Endothelial cell of umbilical vein (primary cell): ENCODE measurements at regions not wholly inside any gene's neighbourhood (a gene's known extent, or its start where the extent isn't known, plus 50 kb on each side); places are given as distances from the start of the nearest gene placed in this dataset.

ENCODE experiments used
- BruUV-seq: library from RNA; stranded (reverse); fragments of 400-500 nt; replicated peaks from 2 replicates; lab custom pipeline; 2021; lab: Mats Ljungman, UMichigan
- CTCF ChIA-PET: fragments of 300-600, 350-600 bp; sonication (Branson Sonifier 250); formaldehyde crosslinking; loops from one replicate; lab custom pipeline; 2021; ENCODE audit warnings: antibody characterized with exemption, inconsistent platforms; lab: Charles Lee
- POLR2A ChIA-PET: fragments of 300-600, 350-600 bp; sonication (Branson Sonifier 250); formaldehyde crosslinking; loops from one replicate; lab custom pipeline; 2021; ENCODE audit warnings: antibody characterized with exemption, inconsistent platforms; lab: Charles Lee
- DNase-seq: peaks from one replicate; pipeline ENCODE4 v3.0.0-alpha.2; 2011; ENCODE audit warnings: low read depth, low spot score
- FAIRE-seq: peaks from 2 replicates; lab custom pipeline; 2011; peaks lifted over from hg19 to GRCh38; lab: Jason Lieb, UNC
- H2AFZ ChIP-seq: 2 replicates; pipeline ENCODE4 v1.6.0; 2012; ENCODE audit warnings: low read depth, low read length, control low read depth, inconsistent platforms
- H3K27ac ChIP-seq: 2 replicates; pipeline ENCODE4 v1.5.1; 2011; ENCODE audit warnings: low read depth, mild to moderate bottlenecking, control low read depth, low read length, moderate library complexity; ENCODE audit not compliant: insufficient read depth
- H3K27me3 ChIP-seq, 2 experiments: 2 replicates each; pipeline versions ENCODE4 v1.6.0 to v1.6.1; 2011; ENCODE audit warnings: low read length in 2 of 2, mixed read lengths in 1 of 2; ENCODE audit not compliant: control insufficient read depth in 2 of 2, insufficient read depth in 2 of 2
- H3K36me3 ChIP-seq, 2 experiments: 2 replicates in 1 of 2; 3 replicates in 1 of 2; pipeline ENCODE4 v1.5.1; 2011; ENCODE audit warnings: low read length in 2 of 2, mild to moderate bottlenecking in 1 of 2, moderate library complexity in 1 of 2; ENCODE audit not compliant: control insufficient read depth in 2 of 2, insufficient read depth in 2 of 2; ENCODE audit errors: extremely low read depth in 1 of 2
- H3K4me1 ChIP-seq: 3 replicates; pipeline ENCODE4 v1.5.1; 2011; ENCODE audit warnings: mild to moderate bottlenecking, low read length; ENCODE audit not compliant: control insufficient read depth, insufficient read depth; ENCODE audit errors: extremely low read depth
- H3K4me2 ChIP-seq: 2 replicates; pipeline ENCODE4 v1.6.1; 2011; ENCODE audit warnings: low read length, control low read depth, mixed read lengths; ENCODE audit not compliant: insufficient read depth
- H3K4me3 ChIP-seq, 3 experiments: fragments of 200-600 bp in 1 of 3; sonication (generic), shearing (Covaris generic) in 1 of 3; replicated peaks in 1 of 3; 2 replicates each; pipeline ENCODE4 v1.5.1; 2011 to 2016; ENCODE audit warnings: control low read depth in 3 of 3, low read length in 3 of 3, mild to moderate bottlenecking in 2 of 3, inconsistent platforms in 1 of 3, low read depth in 1 of 3, moderate library complexity in 1 of 3; ENCODE audit not compliant: insufficient read depth in 1 of 3
- H3K79me2 ChIP-seq: 2 replicates; pipeline ENCODE4 v1.6.0; 2012; ENCODE audit warnings: low read length, inconsistent platforms; ENCODE audit not compliant: control insufficient read depth, insufficient read depth
- H3K9ac ChIP-seq: replicated peaks from 2 replicates; pipeline ENCODE3; 2011; ENCODE audit warnings: low read length, control low read depth; ENCODE audit not compliant: insufficient read depth; ENCODE audit errors: extremely low read depth
- H3K9me1 ChIP-seq: replicated peaks from 3 replicates; pipeline ENCODE4 v1.6.0; 2011; ENCODE audit warnings: mild to moderate bottlenecking, low read length; ENCODE audit not compliant: control insufficient read depth, insufficient read depth; ENCODE audit errors: extremely low read depth
- H3K9me3 ChIP-seq: replicated peaks from 2 replicates; pipeline ENCODE4 v1.5.1; 2012; ENCODE audit warnings: low read length, inconsistent platforms; ENCODE audit not compliant: control insufficient read depth, insufficient read depth
- H4K20me1 ChIP-seq: replicated peaks from 2 replicates; pipeline ENCODE3; 2011; ENCODE audit warnings: mild to moderate bottlenecking, low read length; ENCODE audit not compliant: control insufficient read depth, insufficient read depth; ENCODE audit errors: extremely low read depth
- EZH2 ChIP-seq: IDR thresholded peaks from 2 replicates; pipeline ENCODE4 v1.6.1; 2012; ENCODE audit warnings: borderline replicate concordance, low read depth, mild to moderate bottlenecking, moderate library complexity, low read length, inconsistent platforms; ENCODE audit not compliant: severe bottlenecking
- FOS ChIP-seq: IDR thresholded peaks from 2 replicates; pipeline ENCODE4 v1.6.1; 2011; ENCODE audit warnings: mild to moderate bottlenecking, low read length, moderate library complexity, borderline replicate concordance; ENCODE audit not compliant: insufficient read depth
- GATA2 ChIP-seq: IDR thresholded peaks from 2 replicates; pipeline ENCODE4 v1.7.0; 2011; ENCODE audit warnings: low read depth, mild to moderate bottlenecking, moderate library complexity, mixed read lengths, low read length; ENCODE audit not compliant: insufficient read length, insufficient read depth
- JUN ChIP-seq: IDR thresholded peaks from 2 replicates; pipeline ENCODE4 v1.6.1; 2011; ENCODE audit warnings: borderline replicate concordance, low read depth; ENCODE audit not compliant: insufficient read length, insufficient read depth
- MYC ChIP-seq: IDR thresholded peaks from one replicate; pipeline ENCODE4 v1.6.1; 2011; ENCODE audit warnings: mild to moderate bottlenecking, low read depth, low read length
- POLR2A ChIP-seq: IDR thresholded peaks from 2 replicates; pipeline ENCODE4 v1.6.1; 2012; ENCODE audit warnings: low read depth, mild to moderate bottlenecking, control low read depth, low read length
- dilution Hi-C: fragments of 300-500 bp; cut with MboI; formaldehyde crosslinking; loops from one replicate; pipeline ENCODE4 v1.15.0; 2019; ENCODE audit warnings: low sequenced_read_pairs; ENCODE audit not compliant: extremely low pct_ligation_motif_present
- intact Hi-C: fragments of 100-400 bp; cut with micrococcal nuclease; formaldehyde crosslinking; loops from one replicate; pipeline ENCODE4 v1.10.0; 2022
- TF ChIP-seq, protein P1 (sequence below): IDR thresholded peaks from 2 replicates; pipeline ENCODE4 v1.6.1; 2011; ENCODE audit not compliant: insufficient read depth, insufficient read length

DNA sequence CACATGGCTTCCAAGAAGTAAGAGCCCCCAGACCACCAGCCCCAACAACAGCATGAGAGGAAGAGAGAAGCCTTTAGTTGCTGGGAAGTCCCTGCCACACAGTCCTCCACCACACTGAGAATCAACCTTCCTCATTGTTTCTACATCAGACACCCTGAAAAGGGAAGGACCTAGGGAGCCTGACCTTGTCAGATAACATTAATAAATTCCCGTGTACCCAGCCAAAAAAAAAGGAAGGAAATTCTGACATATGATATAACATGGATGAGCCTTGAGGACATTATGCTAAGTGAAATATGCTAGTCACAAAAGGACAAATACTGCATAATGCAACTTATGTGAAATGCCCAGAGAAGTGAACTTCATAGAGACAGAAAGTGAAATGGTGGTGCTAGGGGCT lies 65.6 kb upstream of the ARHGAP29 start:
- no peak overlapping the region for H3K4me3 ChIP-seq
- no peak overlapping the region for H3K9ac ChIP-seq
- no peak for TF ChIP-seq GATA2
- H3K27ac ChIP-seq: no peak overlapping the region
- H3K9me3 ChIP-seq: no peaks in the 10 kb centered on the region
- H4K20me1 ChIP-seq: no peaks in the 10 kb centered on the region
- FAIRE-seq (no peak), DNase-seq (no peak)
- H3K4me2 ChIP-seq: no peak overlapping the region
- dilution Hi-C loops: no loop called here
- no peaks in the 10 kb centered on the region for H3K27me3 ChIP-seq
- intact Hi-C loops: no loop called here
- H3K79me2 ChIP-seq: no peaks in the 10 kb centered on the region
- peaks cover 67% of the 10 kb centered on the region for H3K4me1 ChIP-seq
- no peak overlapping the region for H2AFZ ChIP-seq
- POLR2A ChIA-PET: no interaction called here
- BruUV-seq: no TSS peak
- H3K9me1 ChIP-seq: no peaks in the 10 kb centered on the region
- no peaks in the 10 kb centered on the region for H3K36me3 ChIP-seq
- CTCF ChIA-PET: no interaction called here

DNA sequence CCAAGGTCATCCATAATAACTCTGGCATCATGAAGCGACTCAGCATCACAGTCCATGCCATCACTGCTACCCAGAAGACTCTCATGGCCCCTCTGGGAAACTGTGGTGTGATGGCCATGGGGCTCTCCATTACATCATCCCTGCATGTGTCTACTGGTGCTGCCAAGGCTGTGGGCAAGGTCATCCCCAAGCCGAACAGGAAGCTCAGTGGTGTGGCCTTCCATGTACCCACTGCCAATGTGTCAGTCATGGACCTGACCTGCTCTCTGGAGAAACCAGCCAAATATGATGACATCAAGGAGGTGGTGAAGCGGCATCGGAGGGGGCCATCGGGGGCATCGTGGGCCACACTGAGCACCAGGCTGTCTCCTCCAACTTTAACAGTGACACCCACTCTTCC lies 65.1 kb upstream of the ARHGAP29 start:
- Histone ChIP-seq H3K4me3 (no peak overlapping the region), H3K4me2 (no peak overlapping the region), H3K9ac (no peak overlapping the region), H3K27ac (no peak overlapping the region), H3K27me3 (no peaks in the 10 kb centered on the region), H2AFZ (no peak overlapping the region), H3K79me2 (no peaks in the 10 kb centered on the region), H4K20me1 (no peaks in the 10 kb centered on the region), H3K9me3 (no peaks in the 10 kb centered on the region), H3K9me1 (no peaks in the 10 kb centered on the region), H3K4me1 (peaks cover 72% of the 10 kb centered on the region), H3K36me3 (no peaks in the 10 kb centered on the region)
- no peak for DNase-seq
- no TSS peak for BruUV-seq
- ChIA-PET CTCF (no interaction called here), POLR2A (no interaction called here)
- dilution Hi-C loops (no loop called here), intact Hi-C loops (no loop called here)
- TF ChIP-seq, protein P1, sequence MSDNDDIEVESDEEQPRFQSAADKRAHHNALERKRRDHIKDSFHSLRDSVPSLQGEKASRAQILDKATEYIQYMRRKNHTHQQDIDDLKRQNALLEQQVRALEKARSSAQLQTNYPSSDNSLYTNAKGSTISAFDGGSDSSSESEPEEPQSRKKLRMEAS: no peak
- TF ChIP-seq POLR2A (no peak), JUN (no peak), MYC (no peak), EZH2 (no peak), FOS (no peak)
- FAIRE-seq: no peak
